Breast epithelium (tissue), 3 donors: ENCODE measurements at regions not wholly inside any gene's neighbourhood (a gene's known extent, or its start where the extent isn't known, plus 50 kb on each side); places are given as distances from the start of the nearest gene placed in this dataset.

ENCODE experiments used
- CTCF ChIP-seq, 3 donors: fragments of 450-650 bp; IDR thresholded peaks; one replicate each; pipeline ENCODE4 v1.5.1; 2016 to 2017; ENCODE audit warnings: antibody characterized with exemption in 3 of 3, mild to moderate bottlenecking in 3 of 3, moderate library complexity in 3 of 3
- POLR2A ChIP-seq: fragments of 450-650 bp; IDR thresholded peaks from one replicate; pipeline ENCODE4 v1.6.1; 2016; ENCODE audit warnings: antibody characterized with exemption, mild to moderate bottlenecking, moderate library complexity

- no peak for TF ChIP-seq CTCF (IDR thresholded peaks at IDR 0.05)
- no peak for TF ChIP-seq POLR2A
Measured at GRCh38 chr9:74083681-74084433, 413.3 kb upstream of the RORB start.
